ENCODE measurements at regions not wholly inside any gene's neighbourhood (a gene's known extent, or its start where the extent isn't known, plus 50 kb on each side); places are given as distances from the start of the nearest gene placed in this dataset.

DNA sequence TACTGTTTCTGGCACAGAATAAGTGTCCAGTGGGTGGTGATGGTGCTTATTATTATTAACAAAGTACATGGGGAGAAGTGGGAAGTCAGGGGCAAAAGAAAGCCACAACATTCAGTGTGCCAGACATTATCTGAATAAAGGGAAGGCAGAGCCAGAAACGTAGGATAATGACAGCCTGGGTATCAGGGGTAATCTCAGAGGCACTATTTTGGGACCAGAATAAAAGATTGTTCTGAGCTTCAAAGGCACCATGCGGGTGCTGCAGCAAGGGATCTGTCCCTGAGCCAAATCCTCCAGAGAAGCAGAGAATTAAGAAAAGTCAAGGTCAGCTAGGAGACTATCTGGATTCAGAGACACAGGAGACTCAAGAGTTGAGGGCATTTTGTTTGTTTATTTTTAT, 328.8 kb upstream of the GATB start:
- TF ChIP-seq, protein P1, sequence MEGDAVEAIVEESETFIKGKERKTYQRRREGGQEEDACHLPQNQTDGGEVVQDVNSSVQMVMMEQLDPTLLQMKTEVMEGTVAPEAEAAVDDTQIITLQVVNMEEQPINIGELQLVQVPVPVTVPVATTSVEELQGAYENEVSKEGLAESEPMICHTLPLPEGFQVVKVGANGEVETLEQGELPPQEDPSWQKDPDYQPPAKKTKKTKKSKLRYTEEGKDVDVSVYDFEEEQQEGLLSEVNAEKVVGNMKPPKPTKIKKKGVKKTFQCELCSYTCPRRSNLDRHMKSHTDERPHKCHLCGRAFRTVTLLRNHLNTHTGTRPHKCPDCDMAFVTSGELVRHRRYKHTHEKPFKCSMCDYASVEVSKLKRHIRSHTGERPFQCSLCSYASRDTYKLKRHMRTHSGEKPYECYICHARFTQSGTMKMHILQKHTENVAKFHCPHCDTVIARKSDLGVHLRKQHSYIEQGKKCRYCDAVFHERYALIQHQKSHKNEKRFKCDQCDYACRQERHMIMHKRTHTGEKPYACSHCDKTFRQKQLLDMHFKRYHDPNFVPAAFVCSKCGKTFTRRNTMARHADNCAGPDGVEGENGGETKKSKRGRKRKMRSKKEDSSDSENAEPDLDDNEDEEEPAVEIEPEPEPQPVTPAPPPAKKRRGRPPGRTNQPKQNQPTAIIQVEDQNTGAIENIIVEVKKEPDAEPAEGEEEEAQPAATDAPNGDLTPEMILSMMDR (IDR thresholded peaks at IDR 0.05 in 8 of 11, conservative IDR thresholded peaks at IDR 0.05 in 3 of 11) = no peak
- no peak for TF ChIP-seq POLR2AphosphoS5 (IDR thresholded peaks at IDR 0.05)
- TF ChIP-seq POLR2A (IDR thresholded peaks at IDR 0.05) = no peak
